H1 (cell line): ENCODE measurements at regions not wholly inside any gene's neighbourhood (a gene's known extent, or its start where the extent isn't known, plus 50 kb on each side); places are given as distances from the start of the nearest gene placed in this dataset.

Experiments
- CTCF ChIA-PET: fragments of 300-600 bp; sonication (Branson Sonifier 250); formaldehyde crosslinking; loops from one replicate; lab custom pipeline; 2021; ENCODE audit not compliant: partially characterized antibody; lab: Charles Lee
- POLR2A ChIA-PET: fragments of 300-600 bp; sonication (Branson Sonifier 250); formaldehyde crosslinking; loops from one replicate; lab custom pipeline; 2021; ENCODE audit warnings: inconsistent platforms; ENCODE audit not compliant: partially characterized antibody; lab: Charles Lee
- DNase-seq, 2 experiments: peaks; one replicate each; pipeline versions ENCODE4 v3.0.0 to v3.0.0-alpha.2; 2010 to 2022; ENCODE audit warnings: low spot score in 2 of 2, low read depth in 1 of 2, mixed read lengths in 1 of 2
- FAIRE-seq: peaks from 2 replicates; lab custom pipeline; 2011; peaks lifted over from hg19 to GRCh38; lab: Jason Lieb, UNC
- H2AFZ ChIP-seq: 2 replicates; pipeline ENCODE4 v1.8.1; 2012; ENCODE audit warnings: low read length, inconsistent platforms
- H2AK5ac ChIP-seq: 2 replicates; pipeline ENCODE4 v1.6.1; 2013; ENCODE audit warnings: low read depth, low read length
- H2BK120ac ChIP-seq: replicated peaks from 2 replicates; pipeline ENCODE3; 2013; ENCODE audit warnings: low read depth, low read length, inconsistent platforms
- H2BK12ac ChIP-seq: 2 replicates; pipeline ENCODE4 v1.6.1; 2013; ENCODE audit warnings: low read depth, low read length
- H2BK15ac ChIP-seq: 2 replicates; pipeline ENCODE4 v1.6.1; 2013; ENCODE audit warnings: low read length
- H2BK20ac ChIP-seq: 2 replicates; pipeline ENCODE4 v1.6.1; 2013; ENCODE audit warnings: low read length
- H2BK5ac ChIP-seq: 2 replicates; pipeline ENCODE4 v1.6.1; 2013; ENCODE audit warnings: low read depth, low read length
- H3K14ac ChIP-seq: 2 replicates; pipeline ENCODE4 v1.6.1; 2013; ENCODE audit warnings: inconsistent platforms; ENCODE audit not compliant: insufficient read length
- H3K18ac ChIP-seq: 2 replicates; pipeline ENCODE4 v1.6.1; 2013; ENCODE audit warnings: low read length; ENCODE audit errors: extremely low read depth
- H3K23ac ChIP-seq: 2 replicates; pipeline ENCODE4 v1.6.1; 2013; ENCODE audit warnings: inconsistent platforms; ENCODE audit not compliant: insufficient read length
- H3K23me2 ChIP-seq: 2 replicates; pipeline ENCODE4 v1.6.1; 2013; ENCODE audit warnings: low read depth, low read length
- H3K27ac ChIP-seq: 2 replicates; pipeline ENCODE4 v1.6.1; 2011; ENCODE audit warnings: low read depth, low read length, inconsistent platforms
- H3K27me3 ChIP-seq, 4 experiments: replicated peaks in 1 of 4; 1 replicate in 1 of 4; 2 replicates in 3 of 4; pipeline versions ENCODE4 v1.6.1 to v1.8.1; 2011 to 2013; ENCODE audit warnings: low read length in 3 of 4, mild to moderate bottlenecking in 3 of 4, inconsistent platforms in 2 of 4, mixed read lengths in 2 of 4, moderate library complexity in 1 of 4; ENCODE audit not compliant: control insufficient read depth in 3 of 4, insufficient read depth in 3 of 4; ENCODE audit errors: extremely low read depth in 1 of 4
- H3K36me3 ChIP-seq, 4 experiments: 2 replicates each; pipeline versions ENCODE4 v1.6.1 to v1.8.1; 2011 to 2013; ENCODE audit warnings: mild to moderate bottlenecking in 4 of 4, low read length in 3 of 4, moderate library complexity in 2 of 4, control low read depth in 1 of 4, inconsistent platforms in 1 of 4; ENCODE audit not compliant: insufficient read depth in 4 of 4, control insufficient read depth in 2 of 4
- H3K4ac ChIP-seq: replicated peaks from 2 replicates; pipeline ENCODE3; 2013; ENCODE audit warnings: low read length, low read depth, mixed read lengths, inconsistent platforms; ENCODE audit not compliant: insufficient read length
- H3K4me1 ChIP-seq, 4 experiments: replicated peaks in 1 of 4; 1 replicate in 1 of 4; 2 replicates in 3 of 4; pipeline versions ENCODE4 v1.6.1 to v1.8.1; 2011 to 2013; ENCODE audit warnings: low read length in 3 of 4, inconsistent platforms in 2 of 4, mixed read lengths in 1 of 4; ENCODE audit not compliant: insufficient read depth in 4 of 4, control insufficient read depth in 3 of 4
- H3K4me2 ChIP-seq, 2 experiments: 2 replicates each; pipeline versions ENCODE4 v1.6.1 to v1.8.1; 2011 to 2013; ENCODE audit warnings: low read depth in 2 of 2, low read length in 2 of 2, control low read depth in 1 of 2, inconsistent platforms in 1 of 2, mild to moderate bottlenecking in 1 of 2; ENCODE audit not compliant: insufficient read depth in 1 of 2
- H3K4me3 ChIP-seq, 4 experiments: fragments of 200-600, 300-600 bp in 1 of 4; sonication (generic), shearing (Covaris generic), sonication (Bioruptor Twin) in 1 of 4; 2 replicates each; pipeline versions ENCODE4 v1.5.1 to v1.8.1; 2011 to 2016; ENCODE audit warnings: low read length in 4 of 4, low read depth in 3 of 4, control low read depth in 2 of 4, inconsistent platforms in 2 of 4, mild to moderate bottlenecking in 2 of 4, mixed read lengths in 1 of 4, moderate library complexity in 1 of 4; ENCODE audit not compliant: insufficient read depth in 2 of 4; ENCODE audit errors: extremely low read depth in 1 of 4
- H3K56ac ChIP-seq: replicated peaks from 2 replicates; pipeline ENCODE3; 2013; ENCODE audit warnings: low read depth, mild to moderate bottlenecking, mixed read lengths, low read length, inconsistent platforms; ENCODE audit not compliant: insufficient read length
- H3K79me1 ChIP-seq: 2 replicates; pipeline ENCODE4 v1.6.1; 2013; ENCODE audit warnings: low read depth, low read length, control low read depth
- H3K79me2 ChIP-seq, 2 experiments: 2 replicates each; pipeline versions ENCODE4 v1.6.1 to v1.8.1; 2012 to 2013; ENCODE audit warnings: low read length in 2 of 2, mild to moderate bottlenecking in 2 of 2, inconsistent platforms in 1 of 2; ENCODE audit not compliant: insufficient read depth in 2 of 2, control insufficient read depth in 1 of 2
- H3K9ac ChIP-seq, 4 experiments: replicated peaks in 1 of 4; 1 replicate in 1 of 4; 2 replicates in 3 of 4; pipeline versions ENCODE4 v1.6.1 to v1.8.1; 2011 to 2013; ENCODE audit warnings: low read depth in 3 of 4, low read length in 3 of 4, control low read depth in 2 of 4, mild to moderate bottlenecking in 2 of 4, moderate library complexity in 2 of 4, inconsistent platforms in 1 of 4; ENCODE audit errors: extremely low read depth in 1 of 4
- H3K9me3 ChIP-seq, 2 experiments: 2 replicates each; pipeline versions ENCODE4 v1.6.1 to v1.8.1; 2012 to 2013; ENCODE audit warnings: mild to moderate bottlenecking in 2 of 2, moderate library complexity in 2 of 2, control low read depth in 1 of 2, inconsistent platforms in 1 of 2, low read depth in 1 of 2, low read length in 1 of 2, mixed read lengths in 1 of 2; ENCODE audit not compliant: insufficient read depth in 2 of 2
- H4K20me1 ChIP-seq, 2 experiments: replicated peaks in 1 of 2; 2 replicates each; pipeline versions ENCODE3 to v1.8.1; 2011 to 2013; ENCODE audit warnings: inconsistent platforms in 2 of 2, low read length in 2 of 2, mild to moderate bottlenecking in 1 of 2; ENCODE audit not compliant: insufficient read depth in 2 of 2, control insufficient read depth in 1 of 2
- H4K5ac ChIP-seq: 2 replicates; pipeline ENCODE4 v1.6.1; 2013; ENCODE audit warnings: low read length, low read depth, mixed read lengths, inconsistent platforms; ENCODE audit not compliant: insufficient read length
- H4K8ac ChIP-seq: 2 replicates; pipeline ENCODE4 v1.8.0; 2013; ENCODE audit warnings: mild to moderate bottlenecking, moderate library complexity, low read length, inconsistent platforms; ENCODE audit not compliant: insufficient read depth; ENCODE audit errors: extremely low read depth
- H4K91ac ChIP-seq: replicated peaks from 2 replicates; pipeline ENCODE3; 2013; ENCODE audit warnings: low read length, mixed read lengths, inconsistent platforms; ENCODE audit not compliant: insufficient read length
- BACH1 ChIP-seq: IDR thresholded peaks from 2 replicates; pipeline ENCODE4 v1.6.1; 2012; ENCODE audit warnings: low read length, improper control_type of control experiment
- SP1 ChIP-seq: IDR thresholded peaks from 2 replicates; pipeline ENCODE4 v1.6.1; 2011; ENCODE audit warnings: low read depth, low read length
- WGBS, 2 experiments: shearing (Covaris generic) in 1 of 2; methylation state at CpG; one replicate each; pipeline versions ENCODE4 v1.1.6 to v1.1.7; 2013 to 2015; ENCODE audit warnings: low lambda C conversion rate in 2 of 2, mixed read lengths in 2 of 2, inconsistent platforms in 1 of 2, low coverage in 1 of 2, missing lambda C conversion rate in 1 of 2; ENCODE audit not compliant: insufficient replicate concordance in 2 of 2, insufficient coverage in 1 of 2, insufficient read length in 1 of 2; ENCODE audit errors: extremely low coverage in 1 of 2, missing lambda C conversion rate in 1 of 2; 5-methylcytosine and 5-hydroxymethylcytosine counted together

DNA sequence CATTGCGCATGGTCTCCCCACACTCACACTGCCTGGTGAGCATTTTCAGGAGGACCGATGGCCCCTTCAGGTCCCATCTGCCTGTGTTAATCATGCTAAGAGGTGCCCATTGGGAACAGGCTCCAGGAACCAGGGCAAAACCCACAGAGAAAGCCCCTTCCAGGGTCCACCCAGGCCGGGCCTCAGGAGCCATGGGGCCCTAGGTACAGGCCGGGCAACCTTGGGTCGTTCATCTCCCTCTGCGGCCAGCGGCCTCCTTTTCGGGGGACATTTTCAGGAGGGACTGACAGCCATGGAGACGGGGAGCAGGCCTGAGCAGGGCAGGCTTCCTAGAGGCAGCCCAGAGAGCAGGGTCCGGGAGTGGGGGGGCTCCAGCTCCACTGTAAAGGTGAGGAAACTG lies 68.0 kb upstream of the TAMM41 start:
- no peak overlapping the region for H2BK20ac ChIP-seq
- no peaks in the 10 kb centered on the region; the same call in 1 of the 2 replicates for H3K79me1 ChIP-seq
- no peak overlapping the region for H2AFZ ChIP-seq
- H3K36me3 ChIP-seq, result no peaks in the 10 kb centered on the region
- no peak overlapping the region for H4K5ac ChIP-seq
- no peak overlapping the region for H3K56ac ChIP-seq
- DNase-seq, result no peak
- FAIRE-seq, result no peak
- no peak overlapping the region for H2BK12ac ChIP-seq
- H4K8ac ChIP-seq, result no peak overlapping the region; the same call in 1 of the 2 replicates
- H4K20me1 ChIP-seq, result no peaks in the 10 kb centered on the region
- H2BK15ac ChIP-seq, result no peak overlapping the region
- H3K27ac ChIP-seq, result no peak overlapping the region
- H3K23me2 ChIP-seq, result no peaks in the 10 kb centered on the region
- no peak overlapping the region for H3K9ac ChIP-seq
- no peak overlapping the region for H3K14ac ChIP-seq
- H3K9me3 ChIP-seq, result peaks cover 4 to 8% of the 10 kb centered on the region in 2 experiments; a peak in 1 of 4 replicates
- H3K4ac ChIP-seq, result no peak overlapping the region
- H3K4me1 ChIP-seq, result peaks cover 0 to 4% (median 1%) of the 10 kb centered on the region in 4 experiments; a peak in 3 of 7 replicates
- ChIA-PET CTCF (no interaction called here), POLR2A (no interaction called here)
- no peak overlapping the region for H3K18ac ChIP-seq
- H4K91ac ChIP-seq, result no peak overlapping the region
- H3K4me3 ChIP-seq, result no peak overlapping the region
- H3K79me2 ChIP-seq, result no peaks in the 10 kb centered on the region
- no peak overlapping the region for H3K23ac ChIP-seq
- H3K27me3 ChIP-seq, result no peaks in the 10 kb centered on the region
- H2BK120ac ChIP-seq, result no peak overlapping the region
- 86% methylated on average over 10 of the region's 10 CpGs; no CpG with 5 or more reads in 1 of the 2 experiments for WGBS, 2 experiments
- H2AK5ac ChIP-seq, result no peak overlapping the region
- no peak overlapping the region for H3K4me2 ChIP-seq
- H2BK5ac ChIP-seq, result no peak overlapping the region
- TF ChIP-seq BACH1 (no peak), SP1 (no peak)
